ENCODE measurements at regions not wholly inside any gene's neighbourhood (a gene's known extent, or its start where the extent isn't known, plus 50 kb on each side); places are given as distances from the start of the nearest gene placed in this dataset.

GRCh38 chr21:8994640-8995511, 1526.5 kb upstream of the TPTE start (continued):
- TF ChIP-seq, protein P1, sequence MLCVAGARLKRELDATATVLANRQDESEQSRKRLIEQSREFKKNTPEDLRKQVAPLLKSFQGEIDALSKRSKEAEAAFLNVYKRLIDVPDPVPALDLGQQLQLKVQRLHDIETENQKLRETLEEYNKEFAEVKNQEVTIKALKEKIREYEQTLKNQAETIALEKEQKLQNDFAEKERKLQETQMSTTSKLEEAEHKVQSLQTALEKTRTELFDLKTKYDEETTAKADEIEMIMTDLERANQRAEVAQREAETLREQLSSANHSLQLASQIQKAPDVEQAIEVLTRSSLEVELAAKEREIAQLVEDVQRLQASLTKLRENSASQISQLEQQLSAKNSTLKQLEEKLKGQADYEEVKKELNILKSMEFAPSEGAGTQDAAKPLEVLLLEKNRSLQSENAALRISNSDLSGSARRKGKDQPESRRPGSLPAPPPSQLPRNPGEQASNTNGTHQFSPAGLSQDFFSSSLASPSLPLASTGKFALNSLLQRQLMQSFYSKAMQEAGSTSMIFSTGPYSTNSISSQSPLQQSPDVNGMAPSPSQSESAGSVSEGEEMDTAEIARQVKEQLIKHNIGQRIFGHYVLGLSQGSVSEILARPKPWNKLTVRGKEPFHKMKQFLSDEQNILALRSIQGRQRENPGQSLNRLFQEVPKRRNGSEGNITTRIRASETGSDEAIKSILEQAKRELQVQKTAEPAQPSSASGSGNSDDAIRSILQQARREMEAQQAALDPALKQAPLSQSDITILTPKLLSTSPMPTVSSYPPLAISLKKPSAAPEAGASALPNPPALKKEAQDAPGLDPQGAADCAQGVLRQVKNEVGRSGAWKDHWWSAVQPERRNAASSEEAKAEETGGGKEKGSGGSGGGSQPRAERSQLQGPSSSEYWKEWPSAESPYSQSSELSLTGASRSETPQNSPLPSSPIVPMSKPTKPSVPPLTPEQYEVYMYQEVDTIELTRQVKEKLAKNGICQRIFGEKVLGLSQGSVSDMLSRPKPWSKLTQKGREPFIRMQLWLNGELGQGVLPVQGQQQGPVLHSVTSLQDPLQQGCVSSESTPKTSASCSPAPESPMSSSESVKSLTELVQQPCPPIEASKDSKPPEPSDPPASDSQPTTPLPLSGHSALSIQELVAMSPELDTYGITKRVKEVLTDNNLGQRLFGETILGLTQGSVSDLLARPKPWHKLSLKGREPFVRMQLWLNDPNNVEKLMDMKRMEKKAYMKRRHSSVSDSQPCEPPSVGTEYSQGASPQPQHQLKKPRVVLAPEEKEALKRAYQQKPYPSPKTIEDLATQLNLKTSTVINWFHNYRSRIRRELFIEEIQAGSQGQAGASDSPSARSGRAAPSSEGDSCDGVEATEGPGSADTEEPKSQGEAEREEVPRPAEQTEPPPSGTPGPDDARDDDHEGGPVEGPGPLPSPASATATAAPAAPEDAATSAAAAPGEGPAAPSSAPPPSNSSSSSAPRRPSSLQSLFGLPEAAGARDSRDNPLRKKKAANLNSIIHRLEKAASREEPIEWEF (CRISPR knock-in tag; IDR thresholded peaks at IDR 0.05), result peak; percentile 91
- peak; percentile 100 for TF ChIP-seq U2AF2 (optimal IDR thresholded peaks at IDR 0.05; ENCODE audit: low read depth, low read length)
- TF ChIP-seq, protein P2, sequence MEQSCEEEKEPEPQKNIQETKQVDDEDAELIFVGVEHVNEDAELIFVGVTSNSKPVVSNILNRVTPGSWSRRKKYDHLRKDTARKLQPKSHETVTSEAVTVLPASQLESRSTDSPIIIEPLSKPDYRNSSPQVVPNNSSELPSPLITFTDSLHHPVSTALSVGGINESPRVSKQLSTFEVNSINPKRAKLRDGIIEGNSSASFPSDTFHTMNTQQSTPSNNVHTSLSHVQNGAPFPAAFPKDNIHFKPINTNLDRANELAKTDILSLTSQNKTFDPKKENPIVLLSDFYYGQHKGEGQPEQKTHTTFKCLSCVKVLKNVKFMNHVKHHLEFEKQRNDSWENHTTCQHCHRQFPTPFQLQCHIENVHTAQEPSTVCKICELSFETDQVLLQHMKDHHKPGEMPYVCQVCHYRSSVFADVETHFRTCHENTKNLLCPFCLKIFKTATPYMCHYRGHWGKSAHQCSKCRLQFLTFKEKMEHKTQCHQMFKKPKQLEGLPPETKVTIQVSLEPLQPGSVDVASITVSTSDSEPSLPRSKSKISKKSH (CRISPR knock-in tag; IDR thresholded peaks at IDR 0.05), result peak; percentile 73
- TF ChIP-seq ZNF77 (CRISPR knock-in tag; IDR thresholded peaks at IDR 0.05), result peak; percentile 99
- peak; percentile 44; the same call in 1 of the 2 replicates for TF ChIP-seq RFX5 (IDR thresholded peaks at IDR 0.05; ENCODE audit: low read depth, low read length)
- no peak for TF ChIP-seq ELF4 (CRISPR knock-in tag; IDR thresholded peaks at IDR 0.05)
- peak; percentile 61 for TF ChIP-seq PRPF4 (IDR thresholded peaks at IDR 0.05; ENCODE audit: insufficient read depth, low read depth, low read length, poor library complexity, severe bottlenecking)
- TF ChIP-seq MLLT1 (IDR thresholded peaks at IDR 0.05), result no peak
- peak; percentile 15; the same call in 1 of the 2 replicates for TF ChIP-seq ZFPM2 (CRISPR knock-in tag; IDR thresholded peaks at IDR 0.05)
- TF ChIP-seq, protein P3, sequence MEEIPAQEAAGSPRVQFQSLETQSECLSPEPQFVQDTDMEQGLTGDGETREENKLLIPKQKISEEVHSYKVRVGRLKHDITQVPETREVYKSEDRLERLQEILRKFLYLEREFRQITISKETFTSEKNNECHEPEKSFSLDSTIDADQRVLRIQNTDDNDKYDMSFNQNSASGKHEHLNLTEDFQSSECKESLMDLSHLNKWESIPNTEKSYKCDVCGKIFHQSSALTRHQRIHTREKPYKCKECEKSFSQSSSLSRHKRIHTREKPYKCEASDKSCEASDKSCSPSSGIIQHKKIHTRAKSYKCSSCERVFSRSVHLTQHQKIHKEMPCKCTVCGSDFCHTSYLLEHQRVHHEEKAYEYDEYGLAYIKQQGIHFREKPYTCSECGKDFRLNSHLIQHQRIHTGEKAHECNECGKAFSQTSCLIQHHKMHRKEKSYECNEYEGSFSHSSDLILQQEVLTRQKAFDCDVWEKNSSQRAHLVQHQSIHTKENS (CRISPR knock-in tag; IDR thresholded peaks at IDR 0.05), result peak; percentile 85
- no peak for TF ChIP-seq MLX (CRISPR knock-in tag; conservative IDR thresholded peaks at IDR 0.05)
- no peak for TF ChIP-seq ETV6 (IDR thresholded peaks at IDR 0.05; ENCODE audit: borderline replicate concordance in 1 of 2, low read depth in 2 of 2, low read length in 1 of 2)
- no peak for TF ChIP-seq ETV6 (CRISPR knock-in tag; IDR thresholded peaks at IDR 0.05; ENCODE audit: borderline replicate concordance)
- TF ChIP-seq HNRNPUL1 (IDR thresholded peaks at IDR 0.05; ENCODE audit: low read length), result no peak
- no peak for TF ChIP-seq PRMT5 (CRISPR knock-in tag; IDR thresholded peaks at IDR 0.05)
- 0 out of 2 replicates have a peak, but pooled peaks have one; percentile 40 for TF ChIP-seq TFAM (CRISPR knock-in tag; conservative IDR thresholded peaks at IDR 0.05)
- peak; percentile 39 for TF ChIP-seq NR2F6 (CRISPR knock-in tag; IDR thresholded peaks at IDR 0.05)
